Mesenchymal stem cell (in vitro differentiated cells and primary cell): ENCODE measurements at regions not wholly inside any gene's neighbourhood (a gene's known extent, or its start where the extent isn't known, plus 50 kb on each side); places are given as distances from the start of the nearest gene placed in this dataset.

Experiments used
- DNase-seq: peaks from one replicate; pipeline ENCODE4 v3.0.0-alpha.2; 2013
- H2AFZ ChIP-seq: one replicate; pipeline ENCODE4 v1.6.1; 2013; ENCODE audit warnings: low read depth, mild to moderate bottlenecking, control low read depth, inconsistent platforms, low read length, moderate library complexity
- H2AK5ac ChIP-seq: 2 replicates; pipeline ENCODE4 v1.6.1; 2013; ENCODE audit warnings: low read length, moderate library complexity, mild to moderate bottlenecking, inconsistent platforms; ENCODE audit not compliant: severe bottlenecking
- H2BK120ac ChIP-seq: one replicate; pipeline ENCODE4 v1.6.1; 2013; ENCODE audit warnings: low read depth, mild to moderate bottlenecking, inconsistent platforms, low read length, moderate library complexity
- H2BK12ac ChIP-seq, 2 experiments: one replicate each; pipeline ENCODE4 v1.6.1; 2013; ENCODE audit warnings: inconsistent platforms in 2 of 2, low read length in 2 of 2, mild to moderate bottlenecking in 2 of 2, moderate library complexity in 2 of 2, control low read depth in 1 of 2
- H2BK15ac ChIP-seq: one replicate; pipeline ENCODE4 v1.6.1; 2013; ENCODE audit warnings: mild to moderate bottlenecking, low read depth, inconsistent platforms; ENCODE audit not compliant: poor library complexity, severe bottlenecking
- H2BK5ac ChIP-seq: 2 replicates; pipeline ENCODE4 v1.6.1; 2013; ENCODE audit warnings: low read depth, mild to moderate bottlenecking, low read length, control low read depth, inconsistent platforms; ENCODE audit not compliant: poor library complexity, severe bottlenecking
- H3K14ac ChIP-seq, 2 experiments: one replicate each; pipeline ENCODE4 v1.6.1; 2013; ENCODE audit warnings: inconsistent platforms in 2 of 2, low read length in 2 of 2, control low read depth in 1 of 2, mild to moderate bottlenecking in 1 of 2, moderate library complexity in 1 of 2
- H3K18ac ChIP-seq, 2 experiments: one replicate each; pipeline ENCODE4 v1.6.1; 2013; ENCODE audit warnings: inconsistent platforms in 2 of 2, low read length in 2 of 2, control low read depth in 1 of 2, low read depth in 1 of 2, mild to moderate bottlenecking in 1 of 2
- H3K23ac ChIP-seq, 2 experiments: one replicate each; pipeline ENCODE4 v1.6.1; 2013; ENCODE audit warnings: inconsistent platforms in 2 of 2, low read length in 2 of 2, mild to moderate bottlenecking in 2 of 2, moderate library complexity in 2 of 2, control low read depth in 1 of 2
- H3K27ac ChIP-seq: 2 replicates; pipeline ENCODE4 v1.5.1; 2013; ENCODE audit warnings: mild to moderate bottlenecking, moderate library complexity, low read length, control low read depth, inconsistent platforms; ENCODE audit not compliant: poor library complexity, severe bottlenecking
- H3K27me3 ChIP-seq, 2 experiments: 2 replicates each; pipeline versions ENCODE4 v1.6.1 to v1.7.0; 2013; ENCODE audit warnings: low read length in 2 of 2, mild to moderate bottlenecking in 2 of 2, moderate library complexity in 2 of 2, control low read depth in 1 of 2, inconsistent platforms in 1 of 2; ENCODE audit not compliant: control insufficient read depth in 1 of 2, insufficient read depth in 1 of 2
- H3K36me3 ChIP-seq, 2 experiments: 2 replicates each; pipeline versions ENCODE4 v1.6.1 to v1.7.0; 2013; ENCODE audit warnings: low read length in 2 of 2, control low read depth in 1 of 2, inconsistent platforms in 1 of 2, low read depth in 1 of 2, mild to moderate bottlenecking in 1 of 2; ENCODE audit not compliant: insufficient read depth in 2 of 2, control insufficient read depth in 1 of 2
- H3K4ac ChIP-seq, 2 experiments: one replicate each; pipeline ENCODE4 v1.6.1; 2013; ENCODE audit warnings: inconsistent platforms in 2 of 2, low read length in 2 of 2, mild to moderate bottlenecking in 2 of 2, moderate library complexity in 2 of 2, control low read depth in 1 of 2, low read depth in 1 of 2
- H3K4me1 ChIP-seq: 2 replicates; pipeline ENCODE4 v1.6.1; 2013; ENCODE audit warnings: low read depth, low read length, control low read depth; ENCODE audit not compliant: control insufficient read depth, insufficient read depth
- H3K4me2 ChIP-seq: 2 replicates; pipeline ENCODE4 v1.6.1; 2013; ENCODE audit warnings: low read length, mild to moderate bottlenecking, inconsistent platforms; ENCODE audit not compliant: poor library complexity, severe bottlenecking
- H3K4me3 ChIP-seq, 2 experiments: 2 replicates each; pipeline versions ENCODE4 v1.5.1 to v1.7.0; 2013; ENCODE audit warnings: low read length in 2 of 2, mild to moderate bottlenecking in 2 of 2, control low read depth in 1 of 2, low read depth in 1 of 2; ENCODE audit not compliant: insufficient read depth in 1 of 2
- H3K79me1 ChIP-seq: replicated peaks from 2 replicates; pipeline ENCODE4 v1.6.1; 2013; ENCODE audit warnings: mild to moderate bottlenecking, control low read depth, low read length, inconsistent platforms; ENCODE audit not compliant: poor library complexity, severe bottlenecking
- H3K9ac ChIP-seq: 2 replicates; pipeline ENCODE4 v1.7.0; 2013; ENCODE audit warnings: mild to moderate bottlenecking, low read length, moderate library complexity
- H3K9me3 ChIP-seq: 2 replicates; pipeline ENCODE4 v1.7.0; 2013; ENCODE audit warnings: mild to moderate bottlenecking, low read length; ENCODE audit not compliant: control insufficient read depth
- H4K8ac ChIP-seq: one replicate; pipeline ENCODE4 v1.6.1; 2013; ENCODE audit warnings: inconsistent platforms, mild to moderate bottlenecking, low read length, moderate library complexity
- H4K91ac ChIP-seq: one replicate; pipeline ENCODE4 v1.6.1; 2013; ENCODE audit warnings: mild to moderate bottlenecking, low read length, inconsistent platforms
- whole genome bisulfite sequencing: methylation state at CpG from one replicate; pipeline ENCODE4 v1.1.7; 2013; ENCODE audit warnings: mixed read lengths; 5-methylcytosine and 5-hydroxymethylcytosine counted together

- Histone ChIP-seq H3K9me3 (no peaks in the 10 kb centered on the region), H3K36me3 (no peaks in the 10 kb centered on the region), H3K27ac (no peak overlapping the region), H3K4me3 (no peak overlapping the region), H2AFZ (no peak overlapping the region), H3K14ac (no peak overlapping the region), H2BK12ac (peak overlapping the region in 1 of 2 experiments; percentile 21), H3K4me1 (peaks cover 10% of the 10 kb centered on the region), H3K18ac (peak overlapping the region in 1 of 2 experiments; percentile 29), H3K4me2 (no peak overlapping the region), H3K27me3 (peaks cover 0 to 21% of the 10 kb centered on the region in 2 experiments), H4K8ac (no peak overlapping the region), H2BK15ac (no peak overlapping the region), H2BK120ac (no peak overlapping the region), H2AK5ac (peak overlapping the region; percentile 59), H3K79me1 (no peaks in the 10 kb centered on the region), H3K4ac (no peak overlapping the region), H3K9ac (no peak overlapping the region), H2BK5ac (no peak overlapping the region), H3K23ac (no peak overlapping the region), H4K91ac (no peak overlapping the region)
- DNase-seq = no peak
- 91% methylated on average over 7 of the region's 8 CpGs for WGBS
Measured at GRCh38 chr2:20538308-20539132, 91.6 kb downstream of the RHOB start.

- H4K8ac ChIP-seq = no peak overlapping the region
- DNase-seq = peak; percentile 34
- H3K4ac ChIP-seq = no peak overlapping the region
- H3K27me3 ChIP-seq = peaks cover 0 to 14% of the 10 kb centered on the region in 2 experiments
- peak overlapping the region; percentile 21 to 29 for H2BK12ac ChIP-seq
- no peak overlapping the region for H2BK15ac ChIP-seq
- H3K14ac ChIP-seq = peak overlapping the region in 1 of 2 experiments; percentile 84
- H3K4me3 ChIP-seq = no peak overlapping the region
- H3K4me2 ChIP-seq = no peak overlapping the region
- no peaks in the 10 kb centered on the region for H3K36me3 ChIP-seq
- no peak overlapping the region for H3K27ac ChIP-seq
- 75% methylated on average over 4 of the region's 6 CpGs for WGBS
- H4K91ac ChIP-seq = no peak overlapping the region
- peak overlapping the region; percentile 1 to 74 for H3K18ac ChIP-seq
- H2AFZ ChIP-seq = no peak overlapping the region
- peaks cover 10% of the 10 kb centered on the region for H3K4me1 ChIP-seq
- H3K23ac ChIP-seq = peak overlapping the region in 1 of 2 experiments; percentile 67
- no peaks in the 10 kb centered on the region for H3K79me1 ChIP-seq
- no peak overlapping the region for H2BK5ac ChIP-seq
- no peak overlapping the region for H3K9ac ChIP-seq
- no peak overlapping the region for H2BK120ac ChIP-seq
- H3K9me3 ChIP-seq = no peaks in the 10 kb centered on the region
- H2AK5ac ChIP-seq = peak overlapping the region; percentile 42
Measured at GRCh38 chr2:20539133-20539719, 92.4 kb downstream of the RHOB start.

GRCh38 chr2:20539776-20540586 lies 93.1 kb downstream of the RHOB start:
- peak overlapping the region; percentile 1 to 74 for H3K18ac ChIP-seq
- peak overlapping the region; percentile 22 for H2BK120ac ChIP-seq
- H3K27ac ChIP-seq = no peak overlapping the region
- H3K4me2 ChIP-seq = no peak overlapping the region
- H3K4ac ChIP-seq = peak overlapping the region in 1 of 2 experiments; percentile 22
- H3K9ac ChIP-seq = no peak overlapping the region
- H2BK5ac ChIP-seq = no peak overlapping the region
- H3K14ac ChIP-seq = no peak overlapping the region
- no peak for DNase-seq
- no peaks in the 10 kb centered on the region for H3K9me3 ChIP-seq
- H3K4me1 ChIP-seq = peaks cover 10% of the 10 kb centered on the region
- H3K4me3 ChIP-seq = no peak overlapping the region
- peak overlapping the region; percentile 30 for H2BK15ac ChIP-seq
- WGBS = 82% methylated on average over 26 of the region's 26 CpGs
- H3K79me1 ChIP-seq = no peaks in the 10 kb centered on the region
- H4K91ac ChIP-seq = no peak overlapping the region
- no peak overlapping the region for H4K8ac ChIP-seq
- peak overlapping the region; percentile 44 for H2AK5ac ChIP-seq
- H2AFZ ChIP-seq = no peak overlapping the region
- no peak overlapping the region for H3K23ac ChIP-seq
- H3K27me3 ChIP-seq = peaks cover 0 to 6% of the 10 kb centered on the region in 2 experiments
- H3K36me3 ChIP-seq = no peaks in the 10 kb centered on the region
- H2BK12ac ChIP-seq = peak overlapping the region in 1 of 2 experiments; percentile 34
